ENCODE measurements at regions not wholly inside any gene's neighbourhood (a gene's known extent, or its start where the extent isn't known, plus 50 kb on each side); places are given as distances from the start of the nearest gene placed in this dataset.

- intact Hi-C loops (cut with DNase I): no loop called here
- H3K27me3 ChIP-seq: no peaks in the 10 kb centered on the region
- TF ChIP-seq CTCF (IDR thresholded peaks at IDR 0.05) (no peak), POLR2AphosphoS5 (IDR thresholded peaks at IDR 0.05; ENCODE audit: insufficient read depth in 1 of 2, low read depth in 1 of 2) (no peak), POLR2A (IDR thresholded peaks at IDR 0.05) (no peak)
- H3K9me3 ChIP-seq: no peaks in the 10 kb centered on the region
- no peaks in the 10 kb centered on the region for H3K4me1 ChIP-seq
- H3K4me3 ChIP-seq: no peak overlapping the region
- H3K27ac ChIP-seq: no peak overlapping the region
- H3K36me3 ChIP-seq: no peaks in the 10 kb centered on the region
- DNase-seq (ENCODE audit: extremely low spot score in 2 of 2): no peak
Observed at GRCh38 chr10:128662520-128662919, 536.3 kb upstream of the MKI67 start.

GRCh38 chr10:128664729-128665128, 538.5 kb upstream of the MKI67 start:
- H3K4me3 ChIP-seq: no peak overlapping the region
- TF ChIP-seq POLR2A (IDR thresholded peaks at IDR 0.05): no peak
- TF ChIP-seq CTCF (IDR thresholded peaks at IDR 0.05): no peak
- TF ChIP-seq POLR2AphosphoS5 (IDR thresholded peaks at IDR 0.05; ENCODE audit: insufficient read depth in 1 of 2, low read depth in 1 of 2): no peak
- H3K36me3 ChIP-seq: no peaks in the 10 kb centered on the region
- no peaks in the 10 kb centered on the region for H3K4me1 ChIP-seq
- DNase-seq (ENCODE audit: extremely low spot score in 2 of 2): no peak
- H3K27me3 ChIP-seq: no peaks in the 10 kb centered on the region
- intact Hi-C loops (cut with DNase I): no loop called here
- no peak overlapping the region for H3K27ac ChIP-seq
- no peaks in the 10 kb centered on the region for H3K9me3 ChIP-seq

- Histone ChIP-seq H3K4me3 (no peak overlapping the region), H3K9me3 (no peaks in the 10 kb centered on the region), H3K4me1 (no peaks in the 10 kb centered on the region), H3K27ac (no peak overlapping the region), H3K27me3 (no peaks in the 10 kb centered on the region), H3K36me3 (no peaks in the 10 kb centered on the region)
- DNase-seq (ENCODE audit: extremely low spot score in 2 of 2): no peak
- intact Hi-C loops (cut with DNase I): no loop called here
- no peak for TF ChIP-seq POLR2A (IDR thresholded peaks at IDR 0.05)
- TF ChIP-seq POLR2AphosphoS5 (IDR thresholded peaks at IDR 0.05; ENCODE audit: insufficient read depth in 1 of 2, low read depth in 1 of 2): no peak
Observed at GRCh38 chr10:128675405-128675804, 549.2 kb upstream of the MKI67 start.

GRCh38 chr10:128680116-128680515, 553.9 kb upstream of the MKI67 start:
- Histone ChIP-seq H3K36me3 (no peaks in the 10 kb centered on the region), H3K27ac (no peak overlapping the region), H3K9me3 (no peaks in the 10 kb centered on the region), H3K4me3 (no peak overlapping the region), H3K27me3 (no peaks in the 10 kb centered on the region), H3K4me1 (no peaks in the 10 kb centered on the region)
- DNase-seq (ENCODE audit: extremely low spot score in 2 of 2): no peak
- TF ChIP-seq POLR2A (IDR thresholded peaks at IDR 0.05): no peak
- TF ChIP-seq POLR2AphosphoS5 (IDR thresholded peaks at IDR 0.05; ENCODE audit: insufficient read depth in 1 of 2, low read depth in 1 of 2): no peak
- no peak for TF ChIP-seq CTCF (IDR thresholded peaks at IDR 0.05)
- intact Hi-C loops (cut with DNase I): no loop called here

DNA sequence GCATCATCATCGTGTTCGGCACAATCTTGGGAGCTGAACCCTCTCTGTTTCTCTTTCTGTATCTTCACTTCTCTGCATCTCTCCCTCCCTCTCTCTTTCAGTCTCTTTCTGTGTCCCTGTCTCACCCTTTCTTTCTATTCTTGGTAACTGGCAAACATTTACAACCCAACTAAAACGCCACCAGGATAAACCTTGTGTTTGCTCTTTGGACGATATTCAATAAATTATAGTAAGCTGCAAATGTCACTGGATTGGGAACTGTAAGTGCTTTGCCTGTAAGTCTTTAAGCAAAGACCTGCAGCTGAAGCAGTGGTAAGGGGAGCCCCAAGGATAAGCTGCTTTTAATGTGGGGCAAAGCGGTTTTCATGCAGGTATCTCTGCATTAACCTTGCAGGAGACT, 558.0 kb upstream of the MKI67 start:
- intact Hi-C loops (cut with DNase I): no loop called here
- no peak for TF ChIP-seq POLR2AphosphoS5 (IDR thresholded peaks at IDR 0.05; ENCODE audit: insufficient read depth in 1 of 2, low read depth in 1 of 2)
- TF ChIP-seq POLR2A (IDR thresholded peaks at IDR 0.05): no peak
- TF ChIP-seq CTCF (IDR thresholded peaks at IDR 0.05): no peak
- H3K36me3 ChIP-seq: no peaks in the 10 kb centered on the region
- DNase-seq (ENCODE audit: extremely low spot score in 2 of 2): no peak
- no peaks in the 10 kb centered on the region for H3K4me1 ChIP-seq
- no peak overlapping the region for H3K4me3 ChIP-seq
- H3K9me3 ChIP-seq: no peaks in the 10 kb centered on the region
- H3K27me3 ChIP-seq: no peaks in the 10 kb centered on the region
- no peak overlapping the region for H3K27ac ChIP-seq
